Osteoblast (primary cell): ENCODE measurements at regions not wholly inside any gene's neighbourhood (a gene's known extent, or its start where the extent isn't known, plus 50 kb on each side); places are given as distances from the start of the nearest gene placed in this dataset.

Source experiments
- DNase-seq: peaks from one replicate; pipeline ENCODE4 v3.0.0; 2011; ENCODE audit warnings: low spot score, mixed read lengths; ENCODE audit not compliant: insufficient read length; ENCODE audit errors: missing footprints
- H2AFZ ChIP-seq: 2 replicates; pipeline ENCODE4 v1.6.0; 2011; ENCODE audit warnings: mild to moderate bottlenecking, low read length
- H3K27ac ChIP-seq: 2 replicates; pipeline ENCODE4 v1.5.1; 2011; ENCODE audit warnings: mild to moderate bottlenecking, low read depth, low read length, moderate library complexity
- H3K27me3 ChIP-seq: 2 replicates; pipeline ENCODE4 v1.6.0; 2012; ENCODE audit warnings: mild to moderate bottlenecking, control low read depth, inconsistent platforms, low read length, moderate library complexity; ENCODE audit not compliant: insufficient read depth
- H3K36me3 ChIP-seq: 2 replicates; pipeline ENCODE4 v1.5.1; 2011; ENCODE audit warnings: mild to moderate bottlenecking, low read length, control low read depth, moderate library complexity; ENCODE audit not compliant: insufficient read depth
- H3K4me1 ChIP-seq: 2 replicates; pipeline ENCODE4 v1.5.1; 2011; ENCODE audit warnings: mild to moderate bottlenecking, low read length, control low read depth, moderate library complexity; ENCODE audit not compliant: insufficient read depth
- H3K4me2 ChIP-seq: 2 replicates; pipeline ENCODE4 v1.6.0; 2011; ENCODE audit warnings: mild to moderate bottlenecking, low read length; ENCODE audit not compliant: insufficient read depth
- H3K4me3 ChIP-seq: fragments of 200-600 bp; sonication (generic); 3 replicates; pipeline ENCODE4 v1.5.1; 2012; ENCODE audit warnings: mild to moderate bottlenecking, low read length, inconsistent platforms; ENCODE audit not compliant: insufficient read depth
- H3K79me2 ChIP-seq: 2 replicates; pipeline ENCODE4 v1.6.0; 2012; ENCODE audit warnings: mild to moderate bottlenecking, low read length, control low read depth, inconsistent platforms; ENCODE audit not compliant: insufficient read depth
- H3K9me3 ChIP-seq: 2 replicates; pipeline ENCODE4 v1.5.1; 2011; ENCODE audit warnings: low read depth, low read length, control low read depth
- H4K20me1 ChIP-seq: 2 replicates; pipeline ENCODE4 v1.6.0; 2012; ENCODE audit warnings: mild to moderate bottlenecking, low read length, control low read depth; ENCODE audit not compliant: insufficient read depth
- CTCF ChIP-seq: IDR thresholded peaks from 2 replicates; pipeline ENCODE4 v1.5.1; 2011; ENCODE audit warnings: mild to moderate bottlenecking, low read depth, low read length, moderate library complexity; ENCODE audit errors: extremely low read depth

GRCh38 chr4:71230271-71231128 is 108.3 kb upstream of the SLC4A4 start:
- TF ChIP-seq CTCF = no peak
- H3K36me3 ChIP-seq = no peaks in the 10 kb centered on the region
- H3K4me2 ChIP-seq = peak overlapping the region; percentile 61
- peak; percentile 62 for DNase-seq
- peaks cover 43% of the 10 kb centered on the region for H3K4me1 ChIP-seq
- H3K79me2 ChIP-seq = peaks cover 86% of the 10 kb centered on the region
- peak overlapping the region; percentile 39 for H3K4me3 ChIP-seq
- H2AFZ ChIP-seq = peak overlapping the region; percentile 14
- no peaks in the 10 kb centered on the region for H3K27me3 ChIP-seq
- peak overlapping the region; percentile 84 for H3K27ac ChIP-seq
- H3K9me3 ChIP-seq = no peaks in the 10 kb centered on the region
- peaks cover 5% of the 10 kb centered on the region for H4K20me1 ChIP-seq

GRCh38 chr4:71231129-71232055 is 107.4 kb upstream of the SLC4A4 start:
- DNase-seq = no peak
- peaks cover 84% of the 10 kb centered on the region for H3K79me2 ChIP-seq
- H3K27me3 ChIP-seq = no peaks in the 10 kb centered on the region
- peak overlapping the region; percentile 61 for H3K4me2 ChIP-seq
- H3K36me3 ChIP-seq = no peaks in the 10 kb centered on the region
- TF ChIP-seq CTCF = no peak
- H3K9me3 ChIP-seq = no peaks in the 10 kb centered on the region
- peaks cover 43% of the 10 kb centered on the region for H3K4me1 ChIP-seq
- peaks cover 5% of the 10 kb centered on the region for H4K20me1 ChIP-seq
- peak overlapping the region; percentile 39 for H3K4me3 ChIP-seq
- peak overlapping the region; percentile 84 for H3K27ac ChIP-seq
- peak overlapping the region; percentile 14 for H2AFZ ChIP-seq

GRCh38 chr4:71232056-71232430 is 106.8 kb upstream of the SLC4A4 start:
- Histone ChIP-seq H3K36me3 (no peaks in the 10 kb centered on the region), H2AFZ (no peak overlapping the region), H3K4me2 (peak overlapping the region; percentile 61), H3K9me3 (no peaks in the 10 kb centered on the region), H4K20me1 (peaks cover 5% of the 10 kb centered on the region), H3K79me2 (peaks cover 79% of the 10 kb centered on the region), H3K27me3 (no peaks in the 10 kb centered on the region), H3K4me3 (no peak overlapping the region), H3K4me1 (peaks cover 43% of the 10 kb centered on the region), H3K27ac (peak overlapping the region; percentile 84)
- no peak for TF ChIP-seq CTCF
- DNase-seq = peak; percentile 44

- Histone ChIP-seq H2AFZ (no peak overlapping the region), H3K36me3 (no peaks in the 10 kb centered on the region), H3K4me3 (no peak overlapping the region), H3K27ac (no peak overlapping the region), H3K4me2 (no peak overlapping the region), H3K79me2 (peaks cover 74% of the 10 kb centered on the region), H4K20me1 (peaks cover 5% of the 10 kb centered on the region), H3K27me3 (no peaks in the 10 kb centered on the region), H3K9me3 (no peaks in the 10 kb centered on the region), H3K4me1 (peaks cover 50% of the 10 kb centered on the region)
- DNase-seq = no peak
- no peak for TF ChIP-seq CTCF
Measured at GRCh38 chr4:71232846-71233245, 106.0 kb upstream of the SLC4A4 start.
